ENCODE measurements at regions not wholly inside any gene's neighbourhood (a gene's known extent, or its start where the extent isn't known, plus 50 kb on each side); places are given as distances from the start of the nearest gene placed in this dataset.

GRCh38 chr13:37209621-37210580 lies 104.4 kb upstream of the CSNK1A1L start:
- H3K4me3 ChIP-seq (ENCODE audit: low read depth, low read length, poor library complexity, severe bottlenecking) = no peak overlapping the region
- H3K4me2 ChIP-seq (ENCODE audit: low read length) = no peak overlapping the region
- no peak overlapping the region for H2AFZ ChIP-seq (ENCODE audit: low read length)
- H3K79me2 ChIP-seq (ENCODE audit: insufficient read depth, low read length) = no peaks in the 10 kb centered on the region
- no peaks in the 10 kb centered on the region for H3F3A ChIP-seq (ENCODE audit: insufficient read depth, low read length)
- no peaks in the 10 kb centered on the region for H3K9me2 ChIP-seq (ENCODE audit: low read depth, low read length)
- H3K4me1 ChIP-seq (ENCODE audit: insufficient read depth, low read length, severe bottlenecking) = no peaks in the 10 kb centered on the region
- no peaks in the 10 kb centered on the region for H3K9me3 ChIP-seq (ENCODE audit: low read length)
- H4K20me1 ChIP-seq (ENCODE audit: insufficient read depth, low read length) = no peaks in the 10 kb centered on the region
- no peaks in the 10 kb centered on the region for H3K27me3 ChIP-seq (ENCODE audit: insufficient read depth, low read length)
- H3K9ac ChIP-seq (ENCODE audit: low read length) = no peak overlapping the region
- no peaks in the 10 kb centered on the region for H3K36me3 ChIP-seq (ENCODE audit: insufficient read depth, low read length)
- H3K27ac ChIP-seq (ENCODE audit: low read depth, low read length, poor library complexity, severe bottlenecking) = no peak overlapping the region
- TF ChIP-seq EZH2 (IDR thresholded peaks at IDR 0.05; ENCODE audit: borderline replicate concordance, low read length) = no peak
- TF ChIP-seq, protein P1, sequence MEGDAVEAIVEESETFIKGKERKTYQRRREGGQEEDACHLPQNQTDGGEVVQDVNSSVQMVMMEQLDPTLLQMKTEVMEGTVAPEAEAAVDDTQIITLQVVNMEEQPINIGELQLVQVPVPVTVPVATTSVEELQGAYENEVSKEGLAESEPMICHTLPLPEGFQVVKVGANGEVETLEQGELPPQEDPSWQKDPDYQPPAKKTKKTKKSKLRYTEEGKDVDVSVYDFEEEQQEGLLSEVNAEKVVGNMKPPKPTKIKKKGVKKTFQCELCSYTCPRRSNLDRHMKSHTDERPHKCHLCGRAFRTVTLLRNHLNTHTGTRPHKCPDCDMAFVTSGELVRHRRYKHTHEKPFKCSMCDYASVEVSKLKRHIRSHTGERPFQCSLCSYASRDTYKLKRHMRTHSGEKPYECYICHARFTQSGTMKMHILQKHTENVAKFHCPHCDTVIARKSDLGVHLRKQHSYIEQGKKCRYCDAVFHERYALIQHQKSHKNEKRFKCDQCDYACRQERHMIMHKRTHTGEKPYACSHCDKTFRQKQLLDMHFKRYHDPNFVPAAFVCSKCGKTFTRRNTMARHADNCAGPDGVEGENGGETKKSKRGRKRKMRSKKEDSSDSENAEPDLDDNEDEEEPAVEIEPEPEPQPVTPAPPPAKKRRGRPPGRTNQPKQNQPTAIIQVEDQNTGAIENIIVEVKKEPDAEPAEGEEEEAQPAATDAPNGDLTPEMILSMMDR (IDR thresholded peaks at IDR 0.05; ENCODE audit: low read length) = no peak

DNA sequence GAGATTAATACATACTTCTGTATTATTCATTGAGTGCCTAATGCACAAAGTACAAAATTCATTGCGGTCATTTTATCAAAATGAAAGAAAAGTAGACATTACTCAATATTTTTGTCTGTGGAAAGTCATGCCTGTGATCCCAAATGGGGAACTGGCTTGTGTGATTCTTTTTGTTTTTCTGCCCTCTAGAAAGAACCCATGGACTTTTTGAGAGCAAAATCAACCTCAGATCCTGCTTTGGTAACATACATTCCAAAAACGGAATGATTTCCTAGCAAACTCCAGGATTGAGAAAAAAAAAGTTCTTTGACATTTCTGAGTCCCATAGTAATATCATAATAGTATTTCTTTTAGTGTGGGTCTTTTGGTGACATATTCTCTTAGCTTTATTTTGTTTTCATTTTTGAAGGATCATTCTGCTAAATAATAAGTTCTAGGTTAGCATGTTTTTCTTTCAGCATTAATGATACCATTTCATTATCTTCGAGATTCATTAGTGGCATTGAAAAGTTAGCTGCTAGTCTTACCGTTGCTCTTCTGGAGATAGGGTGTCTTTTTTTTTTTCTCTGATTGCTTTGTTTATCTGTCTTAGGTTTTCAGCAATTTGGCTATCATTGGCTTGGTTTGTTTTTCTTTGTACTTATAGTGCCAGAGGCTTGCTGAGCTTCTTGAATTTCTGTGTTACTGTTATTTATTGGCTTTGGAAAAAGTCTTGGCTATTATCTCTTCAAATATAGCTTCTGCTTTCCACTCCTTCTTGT lies 102.4 kb upstream of the CSNK1A1L start:
- Histone ChIP-seq H4K20me1 (ENCODE audit: insufficient read depth, low read length) (no peaks in the 10 kb centered on the region), H3K4me1 (ENCODE audit: insufficient read depth, low read length, severe bottlenecking) (no peaks in the 10 kb centered on the region), H3K27ac (ENCODE audit: low read depth, low read length, poor library complexity, severe bottlenecking) (no peak overlapping the region), H3K4me3 (ENCODE audit: low read depth, low read length, poor library complexity, severe bottlenecking) (no peak overlapping the region), H3K9me2 (ENCODE audit: low read depth, low read length) (no peaks in the 10 kb centered on the region), H3K4me2 (ENCODE audit: low read length) (no peak overlapping the region), H3K36me3 (ENCODE audit: insufficient read depth, low read length) (no peaks in the 10 kb centered on the region), H3K9me3 (ENCODE audit: low read length) (no peaks in the 10 kb centered on the region), H3F3A (ENCODE audit: insufficient read depth, low read length) (no peaks in the 10 kb centered on the region), H2AFZ (ENCODE audit: low read length) (no peak overlapping the region), H3K27me3 (ENCODE audit: insufficient read depth, low read length) (no peaks in the 10 kb centered on the region), H3K9ac (ENCODE audit: low read length) (no peak overlapping the region), H3K79me2 (ENCODE audit: insufficient read depth, low read length) (no peaks in the 10 kb centered on the region)
- TF ChIP-seq, protein P1 (IDR thresholded peaks at IDR 0.05; ENCODE audit: low read length) = no peak
- TF ChIP-seq EZH2 (IDR thresholded peaks at IDR 0.05; ENCODE audit: borderline replicate concordance, low read length) = no peak

- no peaks in the 10 kb centered on the region for H3K27me3 ChIP-seq (ENCODE audit: insufficient read depth, low read length)
- H3K9me3 ChIP-seq (ENCODE audit: low read length) = no peaks in the 10 kb centered on the region
- H3K4me2 ChIP-seq (ENCODE audit: low read length) = no peak overlapping the region
- H3K79me2 ChIP-seq (ENCODE audit: insufficient read depth, low read length) = no peaks in the 10 kb centered on the region
- H3K4me1 ChIP-seq (ENCODE audit: insufficient read depth, low read length, severe bottlenecking) = no peaks in the 10 kb centered on the region
- no peaks in the 10 kb centered on the region for H3K9me2 ChIP-seq (ENCODE audit: low read depth, low read length)
- H4K20me1 ChIP-seq (ENCODE audit: insufficient read depth, low read length) = no peaks in the 10 kb centered on the region
- H3K36me3 ChIP-seq (ENCODE audit: insufficient read depth, low read length) = no peaks in the 10 kb centered on the region
- no peak overlapping the region for H3K4me3 ChIP-seq (ENCODE audit: low read depth, low read length, poor library complexity, severe bottlenecking)
- no peak overlapping the region for H3K9ac ChIP-seq (ENCODE audit: low read length)
- H2AFZ ChIP-seq (ENCODE audit: low read length) = no peak overlapping the region
- H3K27ac ChIP-seq (ENCODE audit: low read depth, low read length, poor library complexity, severe bottlenecking) = no peak overlapping the region
- TF ChIP-seq EZH2 (IDR thresholded peaks at IDR 0.05; ENCODE audit: borderline replicate concordance, low read length) = no peak
- TF ChIP-seq, protein P1 (IDR thresholded peaks at IDR 0.05; ENCODE audit: low read length) = no peak
- no peaks in the 10 kb centered on the region for H3F3A ChIP-seq (ENCODE audit: insufficient read depth, low read length)
These were observed 96.8 kb upstream of the CSNK1A1L start for GRCh38 chr13:37202264-37202663.
